ENCODE measurements at regions not wholly inside any gene's neighbourhood (a gene's known extent, or its start where the extent isn't known, plus 50 kb on each side); places are given as distances from the start of the nearest gene placed in this dataset.
A peak's percentile ranks its signal among the peaks of the same experiment; 100 is the strongest.

DNA sequence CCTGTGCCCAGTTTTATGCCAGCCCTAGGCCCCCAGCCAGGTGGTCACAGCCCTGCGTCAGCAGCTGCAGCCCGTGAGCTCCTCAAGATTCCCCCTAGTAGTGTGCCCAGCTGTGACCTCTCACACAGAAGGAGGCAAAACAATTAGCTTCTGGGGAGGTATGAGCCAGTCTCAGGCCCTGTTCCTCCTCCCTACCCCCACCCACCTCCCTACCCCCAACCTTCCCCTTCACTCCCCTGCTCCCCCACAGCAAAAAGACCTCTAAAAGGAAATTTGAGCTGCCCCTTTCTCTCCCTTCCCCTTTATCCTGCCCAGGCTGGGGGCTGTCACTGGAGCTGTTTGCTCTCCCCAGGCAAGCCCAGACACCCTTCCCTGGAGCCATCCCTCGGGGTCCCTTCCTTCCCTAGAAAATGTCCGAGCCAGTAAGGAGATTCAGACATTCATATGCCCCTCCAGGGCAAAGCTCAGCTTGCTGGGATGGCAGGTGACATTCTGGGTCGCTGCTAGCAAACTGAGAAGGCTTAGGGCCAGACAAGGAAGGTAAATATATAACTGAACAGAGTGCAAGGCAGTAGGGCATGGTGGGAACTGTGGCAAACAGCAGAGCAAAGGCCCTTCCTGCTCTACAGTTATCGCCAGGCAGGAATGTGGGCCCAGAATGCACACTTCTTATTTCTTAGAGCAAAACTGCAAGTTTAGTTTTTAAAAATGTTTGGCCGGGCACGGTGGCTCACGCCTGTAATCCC is 300.2 kb downstream of the MN1 start:
- Histone ChIP-seq H2AFZ (ENCODE audit: low read length) (no peak overlapping the region), H3K27ac (ENCODE audit: low read depth, low read length) (no peak overlapping the region), H3K79me2 (ENCODE audit: control insufficient read depth in 1 of 2, insufficient read depth in 2 of 2, low read length in 2 of 2) (no peaks in the 10 kb centered on the region), H3K56ac (replicated peaks; ENCODE audit: insufficient read length, low read depth, low read length) (no peak overlapping the region), H3K9me3 (ENCODE audit: insufficient read depth in 2 of 2, low read depth in 1 of 2, low read length in 1 of 2) (peaks cover 4 to 5% of the 10 kb centered on the region in 2 experiments; a peak in 1 of 4 replicates), H2BK15ac (ENCODE audit: low read length) (0 out of 2 replicates have a peak overlapping the region, but pooled peaks have one; percentile 29), H3K9ac (replicated peaks in 1 of 4; ENCODE audit: extremely low read depth in 1 of 4, low read depth in 3 of 4, low read length in 3 of 4) (no peak overlapping the region), H3K23me2 (ENCODE audit: low read depth, low read length) (no peaks in the 10 kb centered on the region), H3K14ac (ENCODE audit: insufficient read length) (no peak overlapping the region), H3K4me3 (ENCODE audit: extremely low read depth in 1 of 4, insufficient read depth in 2 of 4, low read depth in 3 of 4, low read length in 4 of 4) (no peak overlapping the region), H3K27me3 (replicated peaks in 1 of 4; ENCODE audit: control insufficient read depth in 3 of 4, extremely low read depth in 1 of 4, insufficient read depth in 3 of 4, low read length in 3 of 4) (peaks cover 0 to 22% (median 18%) of the 10 kb centered on the region in 4 experiments; a peak in 6 of 7 replicates), H4K8ac (ENCODE audit: extremely low read depth, insufficient read depth, low read length) (no peak overlapping the region), H3K4ac (replicated peaks; ENCODE audit: insufficient read length, low read depth, low read length) (peak overlapping the region; percentile 65), H4K91ac (replicated peaks; ENCODE audit: insufficient read length, low read length) (peak overlapping the region; percentile 1), H2BK120ac (replicated peaks; ENCODE audit: low read depth, low read length) (no peak overlapping the region), H3K23ac (ENCODE audit: insufficient read length) (no peak overlapping the region), H4K20me1 (replicated peaks in 1 of 2; ENCODE audit: control insufficient read depth in 1 of 2, insufficient read depth in 2 of 2, low read length in 2 of 2) (no peaks in the 10 kb centered on the region), H3K79me1 (ENCODE audit: low read depth, low read length) (no peaks in the 10 kb centered on the region), H2BK12ac (ENCODE audit: low read depth, low read length) (no peak overlapping the region; the same call in 1 of the 2 replicates), H4K5ac (ENCODE audit: insufficient read length, low read depth, low read length) (no peak overlapping the region), H3K36me3 (ENCODE audit: control insufficient read depth in 2 of 4, insufficient read depth in 4 of 4, low read length in 3 of 4) (no peaks in the 10 kb centered on the region), H3K18ac (ENCODE audit: extremely low read depth, low read length) (peak overlapping the region; percentile 48; the same call in 1 of the 2 replicates), H3K4me2 (ENCODE audit: insufficient read depth in 1 of 2, low read depth in 2 of 2, low read length in 2 of 2) (peak overlapping the region in 1 of 2 experiments; percentile 39; a peak in 2 of 4 replicates), H2BK5ac (ENCODE audit: low read depth, low read length) (peak overlapping the region; percentile 71; the same call in 1 of the 2 replicates), H3K4me1 (replicated peaks in 1 of 4; ENCODE audit: control insufficient read depth in 3 of 4, insufficient read depth in 4 of 4, low read length in 3 of 4) (peaks cover 0 to 5% (median 3%) of the 10 kb centered on the region in 4 experiments; a peak in 5 of 7 replicates), H2BK20ac (ENCODE audit: low read length) (peak overlapping the region; percentile 86; the same call in 1 of the 2 replicates), H2AK5ac (ENCODE audit: low read depth, low read length) (no peak overlapping the region; the same call in 1 of the 2 replicates)
- FAIRE-seq: no peak
- ChIA-PET CTCF (ENCODE audit: partially characterized antibody) (interaction anchor here (0.6 to 2.4 kb wide), 2 partner anchors 95 to 795 kb away, joined by 3 to 7 read pairs; no protein-coding TSS in a partner anchor), POLR2A (ENCODE audit: partially characterized antibody) (interaction anchor here (0.5 kb wide), 1 partner anchor 293 kb away, joined by 5 read pairs; no protein-coding TSS in a partner anchor)
- DNase-seq (ENCODE audit: low read depth in 1 of 2, low spot score in 2 of 2): no peak
- WGBS, 2 experiments (ENCODE audit: extremely low coverage in 1 of 2, insufficient coverage in 1 of 2, insufficient read length in 1 of 2, insufficient replicate concordance in 2 of 2, low coverage in 1 of 2, low lambda C conversion rate in 2 of 2, missing lambda C conversion rate in 1 of 2): 73% methylated on average over 8 of the region's 9 CpGs; no CpG with 5 or more reads in 1 of the 2 experiments
- TF ChIP-seq RXRA (IDR thresholded peaks at IDR 0.05; ENCODE audit: insufficient read depth, low read depth, low read length) (no peak), CHD1 (IDR thresholded peaks at IDR 0.05; ENCODE audit: low read depth, low read length) (no peak), ZNF274 (IDR thresholded peaks at IDR 0.05; ENCODE audit: borderline replicate concordance, extremely low read depth, low read length) (no peak), CREB1 (IDR thresholded peaks at IDR 0.05) (no peak), SIX5 (IDR thresholded peaks at IDR 0.05; ENCODE audit: low read depth, low read length) (no peak), PHF8 (conservative IDR thresholded peaks at IDR 0.05; ENCODE audit: low read depth, low read length) (no peak), ASH2L (IDR thresholded peaks at IDR 0.05; ENCODE audit: low read length) (no peak), EZH2 (IDR thresholded peaks at IDR 0.05; ENCODE audit: low read depth, low read length, severe bottlenecking) (no peak), CHD2 (IDR thresholded peaks at IDR 0.05; ENCODE audit: low read length) (no peak), RFX5 (IDR thresholded peaks at IDR 0.05; ENCODE audit: borderline replicate concordance, low read depth, low read length) (no peak)

Measured in H1 (cell line).